ENCODE measurements at regions not wholly inside any gene's neighbourhood (a gene's known extent, or its start where the extent isn't known, plus 50 kb on each side); places are given as distances from the start of the nearest gene placed in this dataset.

GRCh38 chr14:83541147-83541546 is 1988.8 kb upstream of the FLRT2 start:
- DNase-seq = no peak
- Histone ChIP-seq H3K9me3 (peaks cover 0 to 5% of the 10 kb centered on the region in 2 donors), H3K27me3 (no peaks in the 10 kb centered on the region), H3K4me3 (no peak overlapping the region), H3K36me3 (no peaks in the 10 kb centered on the region), H3K27ac (no peak overlapping the region), H3K4me1 (no peaks in the 10 kb centered on the region)
- in situ Hi-C loops (cut with MboI; ENCODE audit: low pct_ligation_motif_present in 1 of 4, low pct_unique_long_range_greater_than_20kb in 1 of 4, low sequenced_read_pairs in 3 of 4) = no loop called here
- intact Hi-C loops (cut with DNase I; ENCODE audit: low total_unique reads) = no loop called here
- WGBS, 2 donors (ENCODE audit: low coverage in 1 of 2) = 71 to 88% methylated on average over 8 to 13 of the region's 13 CpGs
- TF ChIP-seq, protein P1, sequence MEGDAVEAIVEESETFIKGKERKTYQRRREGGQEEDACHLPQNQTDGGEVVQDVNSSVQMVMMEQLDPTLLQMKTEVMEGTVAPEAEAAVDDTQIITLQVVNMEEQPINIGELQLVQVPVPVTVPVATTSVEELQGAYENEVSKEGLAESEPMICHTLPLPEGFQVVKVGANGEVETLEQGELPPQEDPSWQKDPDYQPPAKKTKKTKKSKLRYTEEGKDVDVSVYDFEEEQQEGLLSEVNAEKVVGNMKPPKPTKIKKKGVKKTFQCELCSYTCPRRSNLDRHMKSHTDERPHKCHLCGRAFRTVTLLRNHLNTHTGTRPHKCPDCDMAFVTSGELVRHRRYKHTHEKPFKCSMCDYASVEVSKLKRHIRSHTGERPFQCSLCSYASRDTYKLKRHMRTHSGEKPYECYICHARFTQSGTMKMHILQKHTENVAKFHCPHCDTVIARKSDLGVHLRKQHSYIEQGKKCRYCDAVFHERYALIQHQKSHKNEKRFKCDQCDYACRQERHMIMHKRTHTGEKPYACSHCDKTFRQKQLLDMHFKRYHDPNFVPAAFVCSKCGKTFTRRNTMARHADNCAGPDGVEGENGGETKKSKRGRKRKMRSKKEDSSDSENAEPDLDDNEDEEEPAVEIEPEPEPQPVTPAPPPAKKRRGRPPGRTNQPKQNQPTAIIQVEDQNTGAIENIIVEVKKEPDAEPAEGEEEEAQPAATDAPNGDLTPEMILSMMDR (IDR thresholded peaks at IDR 0.05) = no peak
- no peak for TF ChIP-seq POLR2A (IDR thresholded peaks at IDR 0.05)
- no peak for TF ChIP-seq POLR2AphosphoS5 (IDR thresholded peaks at IDR 0.05)
- no peak for TF ChIP-seq EP300 (IDR thresholded peaks at IDR 0.05; ENCODE audit: low read depth)

GRCh38 chr14:83548061-83548839 is 1981.7 kb upstream of the FLRT2 start:
- WGBS, 2 donors (ENCODE audit: low coverage in 1 of 2) = 10 to 36% methylated on average over 3 to 5 of the region's 5 CpGs
- in situ Hi-C loops (cut with MboI; ENCODE audit: low pct_ligation_motif_present in 1 of 4, low pct_unique_long_range_greater_than_20kb in 1 of 4, low sequenced_read_pairs in 3 of 4) = no loop called here
- intact Hi-C loops (cut with DNase I; ENCODE audit: low total_unique reads) = no loop called here
- no peak for TF ChIP-seq EP300 (IDR thresholded peaks at IDR 0.05; ENCODE audit: low read depth)
- TF ChIP-seq POLR2A (IDR thresholded peaks at IDR 0.05) = no peak
- TF ChIP-seq, protein P1 (IDR thresholded peaks at IDR 0.05) = no peak
- no peak for TF ChIP-seq POLR2AphosphoS5 (IDR thresholded peaks at IDR 0.05)
- Histone ChIP-seq H3K36me3 (no peaks in the 10 kb centered on the region), H3K27ac (no peak overlapping the region), H3K27me3 (no peaks in the 10 kb centered on the region), H3K4me3 (no peak overlapping the region), H3K9me3 (no peaks in the 10 kb centered on the region), H3K4me1 (no peaks in the 10 kb centered on the region)
- no peak for DNase-seq

GRCh38 chr14:83556065-83556464 is 1973.9 kb upstream of the FLRT2 start:
- 70 to 90% methylated on average over 2 of the region's 2 CpGs for WGBS, 2 donors (ENCODE audit: low coverage in 1 of 2)
- H3K9me3 ChIP-seq = no peaks in the 10 kb centered on the region
- intact Hi-C loops (cut with DNase I; ENCODE audit: low total_unique reads) = no loop called here
- no peak overlapping the region for H3K27ac ChIP-seq
- in situ Hi-C loops (cut with MboI; ENCODE audit: low pct_ligation_motif_present in 1 of 4, low pct_unique_long_range_greater_than_20kb in 1 of 4, low sequenced_read_pairs in 3 of 4) = no loop called here
- DNase-seq = no peak
- no peaks in the 10 kb centered on the region for H3K36me3 ChIP-seq
- no peaks in the 10 kb centered on the region for H3K4me1 ChIP-seq
- TF ChIP-seq, protein P1 (IDR thresholded peaks at IDR 0.05) = no peak
- TF ChIP-seq EP300 (IDR thresholded peaks at IDR 0.05; ENCODE audit: low read depth) (no peak), POLR2AphosphoS5 (IDR thresholded peaks at IDR 0.05) (no peak), POLR2A (IDR thresholded peaks at IDR 0.05) (no peak)
- H3K4me3 ChIP-seq = no peak overlapping the region
- no peaks in the 10 kb centered on the region for H3K27me3 ChIP-seq

DNA sequence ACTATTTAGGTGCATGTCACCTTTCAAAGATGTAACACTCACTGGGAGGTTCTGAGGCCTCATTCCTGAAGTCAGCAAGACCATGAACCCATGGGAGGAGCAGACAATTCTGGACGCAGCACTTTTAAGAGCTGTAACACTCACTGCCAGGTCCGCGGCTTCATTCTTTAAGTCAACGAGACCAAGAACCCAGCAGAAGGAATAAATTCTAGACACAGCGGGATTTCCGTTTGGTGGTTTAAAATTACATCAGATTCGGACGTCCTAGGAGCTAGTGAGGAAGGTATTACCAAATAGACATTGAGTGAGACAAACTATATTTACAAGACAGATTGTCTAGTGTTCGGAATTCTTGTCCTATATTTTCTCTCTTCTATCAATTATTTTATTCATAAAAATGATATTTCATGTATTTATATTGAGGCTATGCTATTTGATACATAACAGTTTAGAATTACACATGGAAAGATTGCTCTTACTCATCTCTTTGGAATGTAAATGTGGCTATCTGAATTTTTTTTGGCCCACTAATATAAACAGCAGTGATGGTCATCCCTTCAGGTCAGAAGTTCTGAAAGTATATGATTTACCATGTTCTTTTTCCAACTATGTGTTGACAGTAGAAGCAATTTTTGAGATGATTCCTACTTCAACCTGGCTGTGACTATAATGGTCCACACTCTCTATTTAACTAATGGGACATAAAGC is 1973.0 kb upstream of the FLRT2 start:
- H3K36me3 ChIP-seq = no peaks in the 10 kb centered on the region
- no peaks in the 10 kb centered on the region for H3K4me1 ChIP-seq
- in situ Hi-C loops (cut with MboI; ENCODE audit: low pct_ligation_motif_present in 1 of 4, low pct_unique_long_range_greater_than_20kb in 1 of 4, low sequenced_read_pairs in 3 of 4) = no loop called here
- intact Hi-C loops (cut with DNase I; ENCODE audit: low total_unique reads) = no loop called here
- no peaks in the 10 kb centered on the region for H3K27me3 ChIP-seq
- no peak overlapping the region for H3K27ac ChIP-seq
- H3K4me3 ChIP-seq = no peak overlapping the region
- H3K9me3 ChIP-seq = no peaks in the 10 kb centered on the region
- TF ChIP-seq POLR2AphosphoS5 (IDR thresholded peaks at IDR 0.05) (no peak), EP300 (IDR thresholded peaks at IDR 0.05; ENCODE audit: low read depth) (no peak), POLR2A (IDR thresholded peaks at IDR 0.05) (no peak)
- TF ChIP-seq, protein P1 (IDR thresholded peaks at IDR 0.05) = no peak
- no peak for DNase-seq
- WGBS, 2 donors (ENCODE audit: low coverage in 1 of 2) = 87 to 91% methylated on average over 6 to 9 of the region's 9 CpGs

Data from transverse colon (tissue), 4 donors.